Stimulated activated CD8-positive, alpha-beta memory T cell treated with anti-CD3 and anti-CD28 coated beads, Interleukin-2, amount 100 ng/mL, for 1 hour (primary cell): ENCODE measurements at regions not wholly inside any gene's neighbourhood (a gene's known extent, or its start where the extent isn't known, plus 50 kb on each side); places are given as distances from the start of the nearest gene placed in this dataset.

Experiments
- DNase-seq, 2 donors: peaks; one replicate each; pipeline ENCODE4 v3.0.0-alpha.2; 2020; ENCODE audit warnings: low read depth in 2 of 2

- DNase-seq, result no peak
Measured at GRCh38 chr9:91130796-91131318, 230.9 kb downstream of the AUH start.

- no peak for DNase-seq
Measured at GRCh38 chr9:91131433-91131839, 230.3 kb downstream of the AUH start.

GRCh38 chr9:91132576-91133073, 229.1 kb downstream of the AUH start:
- DNase-seq, result no peak

GRCh38 chr9:91134608-91135007, 227.1 kb downstream of the AUH start:
- no peak for DNase-seq

GRCh38 chr9:91137391-91137790, 224.3 kb downstream of the AUH start:
- DNase-seq, result no peak

GRCh38 chr9:91138760-91139159, 223.0 kb downstream of the AUH start:
- DNase-seq, result no peak

- no peak for DNase-seq
Measured at GRCh38 chr9:91141407-91141965, 220.2 kb downstream of the AUH start.

- DNase-seq, result no peak
Measured at GRCh38 chr9:91143162-91143561, 218.6 kb downstream of the AUH start.

- DNase-seq, result no peak
Measured at GRCh38 chr9:91143642-91144041, 218.1 kb downstream of the AUH start.

- DNase-seq, result no peak
Measured at GRCh38 chr9:91144769-91145168, 216.9 kb downstream of the AUH start.

GRCh38 chr9:91145496-91145895, 216.2 kb downstream of the AUH start:
- no peak for DNase-seq

- DNase-seq, result no peak
Measured at GRCh38 chr9:91146391-91147019, 215.2 kb downstream of the AUH start.

GRCh38 chr9:91147079-91147708, 214.5 kb downstream of the AUH start:
- DNase-seq, result no peak

GRCh38 chr9:91148306-91148705, 213.4 kb downstream of the AUH start:
- no peak for DNase-seq

- DNase-seq, result no peak
Measured at GRCh38 chr9:91150273-91150997, 211.3 kb downstream of the AUH start.

- DNase-seq, result no peak
Measured at GRCh38 chr9:91150998-91151717, 210.6 kb downstream of the AUH start.

GRCh38 chr9:91151718-91152095, 210.0 kb downstream of the AUH start:
- no peak for DNase-seq

GRCh38 chr9:91154686-91155085, 207.0 kb downstream of the AUH start:
- no peak for DNase-seq

- DNase-seq, result no peak
Measured at GRCh38 chr9:91155181-91155580, 206.5 kb downstream of the AUH start.

- DNase-seq, result no peak
Measured at GRCh38 chr9:91155746-91156376, 205.9 kb downstream of the AUH start.
